Fibroblast of mammary gland (primary cell): ENCODE measurements at regions not wholly inside any gene's neighbourhood (a gene's known extent, or its start where the extent isn't known, plus 50 kb on each side); places are given as distances from the start of the nearest gene placed in this dataset.

Experiments used
- DNase-seq: peaks from one replicate; pipeline ENCODE4 v3.0.0-alpha.2; 2010; ENCODE audit warnings: low read depth
- H3K4me3 ChIP-seq: 2 replicates; pipeline ENCODE4 v1.5.1; 2011; ENCODE audit warnings: low read depth, mild to moderate bottlenecking, low read length, moderate library complexity; ENCODE audit not compliant: control insufficient read depth
- TF ChIP-seq, protein P1 (sequence below): conservative IDR thresholded peaks from 2 replicates; pipeline ENCODE4 v1.5.1; 2011; ENCODE audit warnings: low read depth, low read length, inconsistent platforms; ENCODE audit not compliant: control insufficient read depth, insufficient read depth

DNA sequence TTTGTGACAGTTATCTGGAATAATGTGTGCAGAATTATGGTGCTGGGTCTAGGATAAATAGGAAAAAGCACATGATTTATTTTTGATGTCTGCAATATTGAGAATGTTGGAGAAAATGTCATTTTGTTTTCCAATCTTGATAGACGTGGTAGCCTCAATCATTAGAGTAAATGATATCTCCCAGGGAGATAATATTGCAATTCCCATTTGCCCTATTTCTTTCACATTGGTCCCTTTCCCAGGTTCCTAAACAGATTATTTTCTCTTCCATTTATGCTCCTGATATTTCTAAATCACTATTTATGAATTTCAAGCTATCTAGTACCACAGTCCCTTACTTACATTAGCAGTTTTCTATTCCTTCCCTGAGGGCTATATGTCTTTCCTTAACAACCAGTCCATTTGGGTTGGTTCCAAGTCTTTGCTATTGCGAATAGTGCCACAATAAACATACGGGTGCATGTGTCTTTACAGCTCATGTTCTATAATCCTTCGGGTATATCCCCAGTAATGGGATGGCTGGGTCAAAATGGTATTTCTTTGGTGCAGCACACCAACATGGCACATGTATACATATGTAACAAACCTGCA lies 447.3 kb downstream of the PLA2G4A start:
- H3K4me3 ChIP-seq = no peak overlapping the region
- TF ChIP-seq, protein P1, sequence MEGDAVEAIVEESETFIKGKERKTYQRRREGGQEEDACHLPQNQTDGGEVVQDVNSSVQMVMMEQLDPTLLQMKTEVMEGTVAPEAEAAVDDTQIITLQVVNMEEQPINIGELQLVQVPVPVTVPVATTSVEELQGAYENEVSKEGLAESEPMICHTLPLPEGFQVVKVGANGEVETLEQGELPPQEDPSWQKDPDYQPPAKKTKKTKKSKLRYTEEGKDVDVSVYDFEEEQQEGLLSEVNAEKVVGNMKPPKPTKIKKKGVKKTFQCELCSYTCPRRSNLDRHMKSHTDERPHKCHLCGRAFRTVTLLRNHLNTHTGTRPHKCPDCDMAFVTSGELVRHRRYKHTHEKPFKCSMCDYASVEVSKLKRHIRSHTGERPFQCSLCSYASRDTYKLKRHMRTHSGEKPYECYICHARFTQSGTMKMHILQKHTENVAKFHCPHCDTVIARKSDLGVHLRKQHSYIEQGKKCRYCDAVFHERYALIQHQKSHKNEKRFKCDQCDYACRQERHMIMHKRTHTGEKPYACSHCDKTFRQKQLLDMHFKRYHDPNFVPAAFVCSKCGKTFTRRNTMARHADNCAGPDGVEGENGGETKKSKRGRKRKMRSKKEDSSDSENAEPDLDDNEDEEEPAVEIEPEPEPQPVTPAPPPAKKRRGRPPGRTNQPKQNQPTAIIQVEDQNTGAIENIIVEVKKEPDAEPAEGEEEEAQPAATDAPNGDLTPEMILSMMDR = no peak
- no peak for DNase-seq

DNA sequence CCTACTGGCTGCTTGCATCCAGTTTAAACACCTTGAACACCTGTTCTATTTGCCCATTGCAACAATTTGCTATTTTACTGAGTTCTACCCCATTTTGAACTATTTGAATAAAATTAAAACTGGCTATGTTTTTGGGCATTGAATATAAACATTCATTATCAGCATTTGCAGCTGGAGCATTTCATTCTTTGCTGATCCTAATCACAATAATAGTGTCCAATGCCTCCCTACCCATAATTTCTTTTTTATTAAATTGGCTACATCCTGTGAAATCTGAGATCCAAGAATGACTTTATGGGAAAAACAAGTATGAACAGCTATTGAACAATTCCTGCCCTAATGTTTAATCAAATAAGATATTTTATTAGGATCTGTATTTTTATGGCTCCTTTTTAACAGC lies 447.9 kb downstream of the PLA2G4A start:
- TF ChIP-seq, protein P1 = no peak
- DNase-seq = no peak
- no peak overlapping the region for H3K4me3 ChIP-seq

GRCh38 chr1:187280031-187280430 lies 451.3 kb downstream of the PLA2G4A start:
- H3K4me3 ChIP-seq = no peak overlapping the region
- TF ChIP-seq, protein P1 = no peak
- no peak for DNase-seq

DNA sequence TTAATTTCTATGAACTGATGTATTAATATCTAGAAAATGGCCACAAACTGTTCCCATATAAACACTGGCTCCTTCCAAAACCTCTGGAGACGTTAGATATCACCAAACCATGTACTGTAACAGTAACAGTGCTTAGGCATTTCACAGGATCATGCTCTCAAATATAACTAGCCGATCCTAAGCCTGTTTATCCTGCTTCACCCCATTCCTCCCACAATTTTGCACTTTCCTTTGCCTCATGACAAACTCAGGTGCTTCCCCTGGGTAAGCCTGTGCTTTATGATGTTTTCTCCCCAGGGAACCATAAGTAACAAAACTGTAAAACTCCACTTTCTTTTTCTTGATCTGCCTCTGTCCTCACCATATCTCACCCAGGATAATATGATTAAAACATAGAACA lies 452.3 kb downstream of the PLA2G4A start:
- no peak overlapping the region for H3K4me3 ChIP-seq
- TF ChIP-seq, protein P1 = no peak
- DNase-seq = no peak

DNA sequence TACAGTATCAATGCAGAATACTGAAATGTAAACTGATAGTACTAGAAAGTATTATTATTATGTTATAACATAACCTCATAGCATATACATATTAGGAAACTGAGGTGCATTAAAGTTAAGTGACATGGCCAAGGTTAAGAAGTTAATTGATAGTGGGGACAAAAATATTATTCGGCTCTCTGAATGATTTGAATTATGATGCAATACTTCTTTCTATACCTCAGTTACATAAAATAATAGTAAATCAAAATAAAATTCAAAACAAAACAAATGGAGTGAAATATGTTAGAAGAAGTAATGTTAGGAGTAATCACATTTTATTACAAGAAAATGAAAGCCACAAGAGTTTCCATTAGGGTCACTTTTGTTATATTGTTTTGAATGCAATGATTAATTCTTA lies 455.2 kb downstream of the PLA2G4A start:
- TF ChIP-seq, protein P1 = no peak

DNA sequence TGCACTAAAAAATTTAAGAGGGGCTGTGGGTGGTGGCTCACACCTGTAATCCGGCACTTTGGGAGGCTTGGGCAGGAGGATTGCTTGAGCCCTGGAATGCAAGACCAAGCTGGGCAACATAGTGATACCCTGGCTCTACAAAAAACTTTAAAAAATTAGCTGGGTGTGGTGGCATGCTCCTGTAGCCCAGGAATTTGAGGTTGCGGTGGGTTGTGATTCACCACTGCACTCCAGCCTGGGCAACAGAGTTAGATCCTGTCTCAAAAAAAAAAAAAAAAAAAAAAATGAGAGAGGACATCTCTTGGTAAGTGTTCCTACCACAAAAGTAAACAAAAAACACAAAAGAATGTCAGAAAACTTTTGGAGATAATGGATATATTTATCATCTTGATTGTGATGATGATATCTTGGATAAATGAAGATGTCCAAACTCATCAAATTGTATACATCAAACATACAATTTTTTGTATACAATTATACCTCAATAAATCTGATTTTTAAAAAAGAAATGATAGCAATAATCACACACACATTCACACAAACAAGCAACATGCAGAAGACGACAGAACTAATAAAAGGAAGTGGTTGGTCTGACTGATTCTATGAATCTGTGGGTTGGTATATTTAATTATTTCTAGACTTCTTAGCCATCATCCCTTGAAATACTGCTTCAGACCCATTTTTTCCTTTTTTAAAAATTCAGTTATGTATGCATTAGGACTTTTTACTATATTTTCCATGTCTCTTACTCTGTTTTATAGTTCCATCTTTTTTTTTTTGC lies 465.9 kb downstream of the PLA2G4A start:
- H3K4me3 ChIP-seq = no peak overlapping the region
- TF ChIP-seq, protein P1 = no peak

More for the DNA sequence above, 455.2 kb downstream of the PLA2G4A start:
- H3K4me3 ChIP-seq = no peak overlapping the region
- DNase-seq = no peak

More for the DNA sequence above, 465.9 kb downstream of the PLA2G4A start:
- no peak for DNase-seq
